Vagina (tissue), 2 donors: ENCODE measurements at regions not wholly inside any gene's neighbourhood (a gene's known extent, or its start where the extent isn't known, plus 50 kb on each side); places are given as distances from the start of the nearest gene placed in this dataset.
"Not testable (repeated sequence)": the region's sequence is repeated elsewhere in the genome, so short reads cannot be mapped to it uniquely, and the experiment has no call there.

Experiments
- DNase-seq, 2 donors: peaks; one replicate each; pipeline ENCODE4 v3.0.0-alpha.2; 2017; ENCODE audit errors: extremely low spot score in 2 of 2
- H3K27ac ChIP-seq: fragments of 200-600 bp; sonication (generic); one replicate; pipeline ENCODE4 v1.5.1; 2019
- H3K27me3 ChIP-seq: fragments of 200-600 bp; sonication (generic); one replicate; pipeline ENCODE4 v1.5.1; 2019
- H3K36me3 ChIP-seq, 2 donors: fragments of 200-600 bp; sonication (generic); one replicate each; pipeline ENCODE4 v1.5.1; 2017 to 2019
- H3K4me1 ChIP-seq: fragments of 200-600 bp; sonication (generic); one replicate; pipeline ENCODE4 v1.5.1; 2019
- H3K4me3 ChIP-seq, 2 donors: fragments of 200-600 bp; sonication (generic); 1 replicate in 1 of 2; 2 replicates in 1 of 2; pipeline ENCODE4 v1.5.1; 2016 to 2019
- H3K9me3 ChIP-seq: fragments of 200-600 bp; sonication (generic); one replicate; pipeline ENCODE4 v1.5.1; 2019
- POLR2A ChIP-seq, 2 donors: fragments of 450-650 bp; IDR thresholded peaks; one replicate each; pipeline ENCODE4 v1.6.1; 2017; ENCODE audit warnings: antibody characterized with exemption in 2 of 2, mild to moderate bottlenecking in 2 of 2, moderate library complexity in 2 of 2
- POLR2AphosphoS5 ChIP-seq, 2 donors: sonication (generic); formaldehyde crosslinking; IDR thresholded peaks; one replicate each; pipeline ENCODE4 v1.9.0; 2017; ENCODE audit warnings: antibody characterized with exemption in 2 of 2, mild to moderate bottlenecking in 2 of 2, low read depth in 1 of 2; ENCODE audit not compliant: insufficient read depth in 1 of 2
- intact Hi-C: fragments of 100-400 bp; cut with DNase I; formaldehyde crosslinking; loops from one replicate; pipeline ENCODE4 v1.15.1; 2023
- TF ChIP-seq, protein P1 (sequence below), 3 experiments: fragments of 450-650 bp in 2 of 3; fragments of 200-600 bp in 1 of 3; sonication (generic) in 1 of 3; IDR thresholded peaks; one replicate each; pipeline ENCODE4 v1.5.1; 2017 to 2019; ENCODE audit warnings: antibody characterized with exemption in 3 of 3, mild to moderate bottlenecking in 2 of 3, moderate library complexity in 2 of 3

DNA sequence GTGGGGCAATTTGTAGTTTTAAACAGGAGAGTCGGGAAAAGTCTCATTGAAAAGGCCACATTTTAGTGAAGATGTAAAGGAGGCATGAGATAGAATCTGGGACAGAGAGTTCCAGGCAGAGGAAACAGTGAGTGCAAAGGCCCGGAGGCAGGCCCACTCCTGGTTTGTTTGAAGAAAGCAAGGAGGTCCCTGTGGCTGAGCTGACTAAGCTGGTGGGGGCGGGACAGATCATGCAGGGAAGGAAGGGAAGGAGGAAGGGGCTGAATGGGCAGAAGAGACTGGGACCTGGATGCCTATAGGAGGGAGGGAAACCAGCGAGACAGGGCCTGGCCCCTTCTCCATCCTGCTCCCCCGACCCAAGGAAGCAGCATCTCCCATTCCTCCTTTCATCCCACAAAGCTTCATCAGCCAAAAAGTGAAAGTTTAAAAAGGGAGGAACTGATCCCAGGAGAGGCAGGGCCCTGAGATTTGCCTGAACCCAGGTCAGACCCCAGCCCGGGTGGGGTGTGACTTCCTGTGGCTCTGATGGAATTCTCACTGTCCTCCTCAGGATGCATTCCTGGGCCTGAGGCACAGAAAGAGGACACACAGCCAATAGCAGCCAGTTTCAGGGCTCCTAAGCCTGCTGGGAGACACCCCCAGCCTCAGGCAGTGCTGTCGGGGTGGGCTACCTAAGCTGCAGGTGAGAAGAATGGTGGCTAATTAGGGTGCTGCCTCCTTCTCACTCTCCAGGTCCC, 54.2 kb upstream of the SIRPA start:
- DNase-seq, result no peak
- H3K4me3 ChIP-seq, result no peak overlapping the region
- H3K4me1 ChIP-seq, result peaks cover 17% of the 10 kb centered on the region
- no peaks in the 10 kb centered on the region for H3K27me3 ChIP-seq
- TF ChIP-seq POLR2A (IDR thresholded peaks at IDR 0.05), result no peak
- TF ChIP-seq, protein P1, sequence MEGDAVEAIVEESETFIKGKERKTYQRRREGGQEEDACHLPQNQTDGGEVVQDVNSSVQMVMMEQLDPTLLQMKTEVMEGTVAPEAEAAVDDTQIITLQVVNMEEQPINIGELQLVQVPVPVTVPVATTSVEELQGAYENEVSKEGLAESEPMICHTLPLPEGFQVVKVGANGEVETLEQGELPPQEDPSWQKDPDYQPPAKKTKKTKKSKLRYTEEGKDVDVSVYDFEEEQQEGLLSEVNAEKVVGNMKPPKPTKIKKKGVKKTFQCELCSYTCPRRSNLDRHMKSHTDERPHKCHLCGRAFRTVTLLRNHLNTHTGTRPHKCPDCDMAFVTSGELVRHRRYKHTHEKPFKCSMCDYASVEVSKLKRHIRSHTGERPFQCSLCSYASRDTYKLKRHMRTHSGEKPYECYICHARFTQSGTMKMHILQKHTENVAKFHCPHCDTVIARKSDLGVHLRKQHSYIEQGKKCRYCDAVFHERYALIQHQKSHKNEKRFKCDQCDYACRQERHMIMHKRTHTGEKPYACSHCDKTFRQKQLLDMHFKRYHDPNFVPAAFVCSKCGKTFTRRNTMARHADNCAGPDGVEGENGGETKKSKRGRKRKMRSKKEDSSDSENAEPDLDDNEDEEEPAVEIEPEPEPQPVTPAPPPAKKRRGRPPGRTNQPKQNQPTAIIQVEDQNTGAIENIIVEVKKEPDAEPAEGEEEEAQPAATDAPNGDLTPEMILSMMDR (IDR thresholded peaks at IDR 0.05), result no peak
- TF ChIP-seq POLR2AphosphoS5 (IDR thresholded peaks at IDR 0.05; ENCODE audit: insufficient read depth in 1 of 2, low read depth in 1 of 2), result no peak
- intact Hi-C loops, result no loop called here
- H3K9me3 ChIP-seq, result no peaks in the 10 kb centered on the region
- H3K27ac ChIP-seq, result peak overlapping the region; percentile 10
- no peaks in the 10 kb centered on the region for H3K36me3 ChIP-seq

DNA sequence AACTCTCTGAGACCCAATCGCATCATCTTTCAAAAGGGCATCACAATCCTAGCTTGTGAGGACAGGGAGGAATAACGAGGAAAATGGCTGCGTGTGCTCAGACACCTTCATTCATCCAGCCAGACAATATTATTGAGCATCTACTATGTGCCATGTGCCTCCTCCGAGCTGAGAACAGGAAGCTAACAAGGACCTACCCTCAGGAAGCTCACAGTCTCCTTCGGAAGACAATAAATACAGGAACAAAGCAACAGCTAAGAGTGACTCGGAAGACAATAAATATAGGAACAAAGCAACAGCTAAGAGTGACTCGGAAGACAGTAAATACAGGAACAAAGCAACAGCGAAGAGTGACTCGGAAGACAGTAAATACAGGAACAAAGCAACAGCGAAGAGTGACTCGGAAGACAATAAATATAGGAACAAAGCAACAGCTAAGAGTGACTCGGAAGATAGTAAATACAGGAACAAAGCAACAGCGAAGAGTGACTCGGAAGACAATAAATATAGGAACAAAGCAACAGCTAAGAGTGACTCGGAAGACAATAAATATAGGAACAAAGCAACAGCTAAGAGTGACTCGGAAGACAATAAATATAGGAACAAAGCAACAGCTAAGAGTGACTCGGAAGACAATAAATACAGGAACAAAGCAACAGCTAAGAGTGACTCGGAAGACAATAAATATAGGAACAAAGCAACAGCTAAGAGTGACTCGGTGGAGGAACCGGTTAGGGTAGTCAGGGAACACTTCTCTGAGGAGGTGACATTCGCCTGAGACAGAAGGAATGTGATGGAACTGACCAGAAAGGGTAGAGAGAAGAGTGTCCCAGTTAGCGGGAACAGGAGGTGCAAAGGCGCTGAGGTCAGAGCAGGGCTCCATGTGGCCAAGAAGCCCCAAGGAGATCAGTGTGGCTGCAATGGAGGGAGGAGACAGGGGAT, 55.6 kb upstream of the SIRPA start:
- intact Hi-C loops, H3K4me3 ChIP-seq, H3K36me3 ChIP-seq, DNase-seq, H3K27me3 ChIP-seq, H3K9me3 ChIP-seq: not testable (repeated sequence)
- Histone ChIP-seq H3K27ac (peak overlapping the region; percentile 33), H3K4me1 (peaks cover 26% of the 10 kb centered on the region)

DNA sequence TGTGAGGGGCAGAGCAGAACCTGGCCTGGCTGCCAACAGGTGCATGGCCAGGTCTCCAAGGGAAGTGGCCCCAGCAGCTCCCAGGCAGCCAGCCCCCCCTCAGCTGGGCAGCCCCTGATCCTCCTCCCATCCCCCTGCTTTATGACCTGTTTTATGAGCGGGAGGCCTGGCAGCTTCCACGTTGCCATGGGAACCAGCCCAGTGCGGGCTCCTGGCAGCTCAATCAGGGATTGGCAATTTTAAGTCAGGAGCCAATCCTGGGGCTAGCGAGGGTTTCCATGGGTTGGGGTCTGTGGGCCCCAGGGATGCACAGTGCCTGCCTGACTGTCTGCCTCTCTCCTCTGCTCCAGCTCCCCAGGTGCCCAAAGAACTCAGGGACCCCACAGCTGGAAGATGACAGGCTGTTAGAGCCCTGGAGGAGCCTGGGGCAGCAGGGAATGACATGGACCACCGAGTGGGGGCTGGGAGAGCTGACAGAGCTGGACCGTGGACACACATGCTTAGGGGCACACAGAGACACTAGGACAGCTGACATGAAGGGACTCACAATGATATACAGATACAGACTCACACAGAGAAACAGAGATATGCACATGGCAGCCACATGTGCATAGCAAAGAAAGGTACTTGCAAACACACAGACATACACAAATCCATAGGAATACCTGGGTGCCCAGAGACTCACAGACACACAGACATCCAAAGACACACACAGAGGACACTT, 56.5 kb upstream of the SIRPA start:
- H3K27ac ChIP-seq, result no peak overlapping the region
- H3K36me3 ChIP-seq, result no peaks in the 10 kb centered on the region
- TF ChIP-seq, protein P1 (IDR thresholded peaks at IDR 0.05), result no peak
- TF ChIP-seq POLR2AphosphoS5 (IDR thresholded peaks at IDR 0.05; ENCODE audit: insufficient read depth in 1 of 2, low read depth in 1 of 2) (no peak), POLR2A (IDR thresholded peaks at IDR 0.05) (no peak)
- peaks cover 27% of the 10 kb centered on the region for H3K4me1 ChIP-seq
- DNase-seq, result no peak
- no peaks in the 10 kb centered on the region for H3K27me3 ChIP-seq
- intact Hi-C loops, result no loop called here
- H3K4me3 ChIP-seq, result no peak overlapping the region
- H3K9me3 ChIP-seq, result no peaks in the 10 kb centered on the region

DNA sequence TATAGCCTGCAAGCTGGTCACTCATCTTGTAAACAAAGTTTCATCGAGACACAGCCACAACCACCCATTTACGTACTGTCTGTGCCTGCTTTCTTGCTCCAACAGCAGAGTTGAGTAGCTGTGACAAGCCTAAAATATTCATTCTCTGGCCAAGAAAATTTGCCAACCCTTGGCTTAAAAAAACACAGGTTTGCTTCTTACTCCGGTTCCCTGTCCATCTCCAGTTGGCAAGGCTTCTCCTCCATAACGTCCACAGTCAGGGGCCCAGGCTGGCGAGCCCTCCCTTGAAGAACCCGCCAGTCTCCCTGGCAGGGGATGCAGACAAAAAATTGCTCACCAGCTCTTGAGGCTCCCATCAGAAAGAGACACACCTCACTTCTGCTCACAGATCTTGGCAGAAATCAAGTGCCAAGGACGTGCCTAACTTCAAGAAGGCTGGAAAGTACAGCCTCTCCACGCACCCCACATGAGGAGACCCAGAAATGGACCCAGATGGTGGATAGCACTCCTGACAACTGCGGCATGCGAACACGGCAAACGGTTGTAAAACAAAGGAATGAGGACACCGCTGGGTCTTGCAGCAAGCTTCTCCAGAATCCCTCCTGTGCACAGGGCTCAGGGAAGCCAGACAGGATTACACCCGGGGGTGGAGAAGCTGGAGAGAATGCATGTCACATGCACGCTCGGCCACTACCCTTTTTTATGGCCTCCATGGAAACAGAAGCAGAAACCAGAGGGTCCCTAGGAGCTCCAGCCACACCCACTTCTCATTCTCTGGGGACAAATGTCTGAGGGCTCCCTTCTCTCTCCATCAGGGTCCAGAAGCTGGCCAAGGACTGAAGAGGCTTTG, 59.8 kb upstream of the SIRPA start:
- TF ChIP-seq POLR2AphosphoS5 (IDR thresholded peaks at IDR 0.05; ENCODE audit: insufficient read depth in 1 of 2, low read depth in 1 of 2) (no peak), POLR2A (IDR thresholded peaks at IDR 0.05) (no peak)
- TF ChIP-seq, protein P1 (IDR thresholded peaks at IDR 0.05), result no peak
- H3K27me3 ChIP-seq, result no peaks in the 10 kb centered on the region
- no peak overlapping the region for H3K27ac ChIP-seq
- no peak overlapping the region for H3K4me3 ChIP-seq
- intact Hi-C loops, result no loop called here
- no peaks in the 10 kb centered on the region for H3K9me3 ChIP-seq
- H3K4me1 ChIP-seq, result peaks cover 20% of the 10 kb centered on the region
- no peaks in the 10 kb centered on the region for H3K36me3 ChIP-seq
- no peak for DNase-seq
